Activated T-cell treated with anti-CD3 and anti-CD28 coated beads, Interleukin-2, amount 50 U/mL, for 4 hours (primary cell): ENCODE measurements at regions not wholly inside any gene's neighbourhood (a gene's known extent, or its start where the extent isn't known, plus 50 kb on each side); places are given as distances from the start of the nearest gene placed in this dataset.

Experiments
- ATAC-seq, 2 donors: fragments of 200-7000 bp; cut with Tn5 transposase; one replicate each; pipeline ENCODE4 v1.10.0; 2021
- DNase-seq: peaks from one replicate; pipeline ENCODE4 v3.0.0-alpha.2; 2020
- H3K27me3 Mint-ChIP-seq: one replicate; pipeline ENCODE4 v1.8.0; 2021; ENCODE audit warnings: low read depth, mixed read lengths
- H3K36me3 Mint-ChIP-seq: one replicate; pipeline ENCODE4 v1.8.0; 2022; ENCODE audit warnings: mixed read lengths; ENCODE audit not compliant: insufficient read depth
- H3K4me1 Mint-ChIP-seq: one replicate; pipeline ENCODE4 v1.8.0; 2021; ENCODE audit warnings: low read depth, mixed read lengths
- H3K4me3 Mint-ChIP-seq: one replicate; pipeline ENCODE4 v1.8.0; 2021; ENCODE audit warnings: mild to moderate bottlenecking, moderate library complexity, mixed read lengths
- H3K9me3 Mint-ChIP-seq: one replicate; pipeline ENCODE4 v1.8.0; 2021; ENCODE audit warnings: mixed read lengths

- no peaks in the 10 kb centered on the region for H3K4me1 Mint-ChIP-seq
- ATAC-seq (no peak), DNase-seq (no peak)
- no peaks in the 10 kb centered on the region for H3K36me3 Mint-ChIP-seq
- no peak overlapping the region for H3K4me3 Mint-ChIP-seq
- no peaks in the 10 kb centered on the region for H3K27me3 Mint-ChIP-seq
- no peaks in the 10 kb centered on the region for H3K9me3 Mint-ChIP-seq
These were observed 57.6 kb downstream of the TENT5A start for GRCh38 chr6:81694855-81695254.

DNA sequence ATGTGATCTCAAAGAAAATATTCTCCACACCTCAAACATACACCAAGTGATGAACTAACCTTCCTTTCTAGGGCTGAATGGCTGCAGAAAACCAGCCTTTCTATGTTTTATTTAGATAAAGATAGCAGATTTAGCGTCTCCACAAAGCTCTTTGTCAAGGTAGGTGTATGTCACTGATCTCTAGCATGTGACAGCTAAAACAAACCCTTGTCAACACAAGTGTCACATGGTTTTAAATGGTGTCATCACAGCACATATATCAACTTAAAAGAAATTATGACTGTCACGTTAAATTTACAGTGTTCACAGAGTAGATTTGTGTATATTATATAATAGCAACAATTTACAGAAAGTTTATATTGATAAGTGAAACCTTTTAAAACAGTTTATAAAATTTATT, 58.3 kb downstream of the TENT5A start:
- no peak overlapping the region for H3K4me3 Mint-ChIP-seq
- DNase-seq: no peak
- no peaks in the 10 kb centered on the region for H3K36me3 Mint-ChIP-seq
- no peaks in the 10 kb centered on the region for H3K27me3 Mint-ChIP-seq
- no peak for ATAC-seq
- no peaks in the 10 kb centered on the region for H3K9me3 Mint-ChIP-seq
- no peaks in the 10 kb centered on the region for H3K4me1 Mint-ChIP-seq

GRCh38 chr6:81693266-81693665, 59.2 kb downstream of the TENT5A start:
- Mint-ChIP-seq H3K9me3 (no peaks in the 10 kb centered on the region), H3K4me3 (no peak overlapping the region), H3K36me3 (no peaks in the 10 kb centered on the region), H3K4me1 (no peaks in the 10 kb centered on the region), H3K27me3 (no peaks in the 10 kb centered on the region)
- no peak for ATAC-seq
- DNase-seq: no peak

DNA sequence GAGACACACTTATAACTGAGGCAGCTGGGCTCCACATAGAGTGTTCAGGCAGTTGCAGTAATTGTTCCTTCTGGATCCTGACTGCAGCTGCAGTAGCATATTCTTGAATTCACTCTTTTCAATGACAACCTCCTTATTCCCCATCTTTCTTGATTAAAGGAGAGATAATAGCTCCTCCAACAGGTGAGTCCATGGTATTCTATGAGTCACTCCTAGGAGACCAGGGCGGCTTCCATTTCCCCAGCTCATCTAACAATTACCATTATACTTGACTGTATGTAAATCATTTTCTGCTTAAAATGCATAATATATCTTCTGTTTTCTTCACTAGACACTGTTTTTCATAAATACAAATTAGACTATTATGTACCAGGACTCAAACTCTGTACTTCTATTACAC, 62.4 kb downstream of the TENT5A start:
- ATAC-seq: no peak
- no peaks in the 10 kb centered on the region for H3K36me3 Mint-ChIP-seq
- H3K4me3 Mint-ChIP-seq: no peak overlapping the region
- DNase-seq: no peak
- no peaks in the 10 kb centered on the region for H3K27me3 Mint-ChIP-seq
- no peaks in the 10 kb centered on the region for H3K4me1 Mint-ChIP-seq
- H3K9me3 Mint-ChIP-seq: no peaks in the 10 kb centered on the region

- no peak for DNase-seq
- ATAC-seq: no peak
- H3K36me3 Mint-ChIP-seq: no peaks in the 10 kb centered on the region
- H3K4me1 Mint-ChIP-seq: no peaks in the 10 kb centered on the region
- H3K4me3 Mint-ChIP-seq: no peak overlapping the region
- no peaks in the 10 kb centered on the region for H3K27me3 Mint-ChIP-seq
- H3K9me3 Mint-ChIP-seq: no peaks in the 10 kb centered on the region
These were observed 62.9 kb downstream of the TENT5A start for GRCh38 chr6:81689580-81689979.

- Mint-ChIP-seq H3K27me3 (no peaks in the 10 kb centered on the region), H3K36me3 (no peaks in the 10 kb centered on the region), H3K9me3 (no peaks in the 10 kb centered on the region), H3K4me3 (no peak overlapping the region), H3K4me1 (no peaks in the 10 kb centered on the region)
- ATAC-seq: no peak
- DNase-seq: no peak
These were observed 68.6 kb downstream of the TENT5A start for GRCh38 chr6:81683912-81684311.

DNA sequence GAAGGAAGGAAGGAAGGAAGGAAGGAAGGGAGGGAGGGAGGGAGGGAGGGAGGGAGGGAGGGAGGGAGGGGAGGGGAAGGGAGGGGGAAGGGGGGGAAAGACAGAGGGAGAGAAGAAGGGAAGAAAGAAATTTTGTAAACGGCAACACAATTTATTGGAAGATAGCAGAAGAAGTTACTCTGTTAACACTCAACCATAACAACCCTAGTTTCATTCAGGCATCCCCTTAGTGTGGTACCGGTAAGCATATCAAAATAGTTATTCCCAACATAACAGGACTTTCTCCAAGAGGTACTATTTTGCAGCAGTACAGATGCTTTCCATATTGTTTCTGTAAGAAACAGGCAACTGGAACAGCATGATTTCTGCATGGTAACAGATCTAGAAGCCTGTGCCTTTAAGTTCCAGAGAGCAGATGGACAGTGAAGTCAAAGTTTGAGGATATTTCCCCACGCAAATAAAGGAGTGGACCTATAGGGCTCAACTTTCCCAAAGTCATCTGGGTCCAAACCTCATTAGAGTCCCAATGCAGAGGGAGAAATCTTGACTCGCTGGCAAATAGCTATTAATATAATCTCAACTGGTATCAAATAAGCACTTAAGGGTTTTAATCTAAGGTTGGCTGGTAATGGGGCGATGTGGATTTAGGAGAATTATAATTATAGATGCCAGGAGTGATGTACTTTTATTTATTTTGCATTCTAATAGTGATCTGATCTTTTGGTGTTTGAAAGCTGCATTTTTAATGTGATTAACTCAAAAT, 69.4 kb downstream of the TENT5A start:
- Mint-ChIP-seq H3K4me3 (no peak overlapping the region), H3K4me1 (no peaks in the 10 kb centered on the region), H3K27me3 (no peaks in the 10 kb centered on the region), H3K9me3 (no peaks in the 10 kb centered on the region), H3K36me3 (no peaks in the 10 kb centered on the region)
- DNase-seq (no peak), ATAC-seq (no peak)

DNA sequence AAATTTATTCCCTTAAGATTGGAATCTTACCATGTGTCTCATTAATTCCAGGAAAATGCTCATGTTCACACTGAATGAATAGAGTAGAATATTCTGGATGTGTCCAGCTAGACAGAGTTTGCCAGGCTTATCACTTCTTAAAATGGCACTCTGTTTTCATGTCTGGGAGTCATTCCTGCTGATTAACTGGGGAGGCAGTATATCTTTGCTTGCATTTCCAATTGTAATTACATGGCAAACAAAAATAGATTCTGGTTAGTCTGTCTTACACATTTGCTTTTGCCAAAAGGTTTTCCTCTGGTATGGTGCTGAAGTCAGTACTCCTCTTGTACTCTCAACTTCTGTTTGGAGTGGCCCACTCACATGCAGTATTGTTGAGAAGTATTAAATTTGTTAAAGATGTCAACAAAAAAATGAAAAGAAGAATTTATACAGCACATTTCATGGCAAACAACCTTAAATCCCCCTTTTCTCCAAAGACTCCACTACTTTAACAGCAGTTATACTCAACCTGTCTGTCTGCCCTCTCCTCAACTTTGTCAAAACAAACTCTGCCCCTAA, 70.2 kb downstream of the TENT5A start:
- Mint-ChIP-seq H3K36me3 (no peaks in the 10 kb centered on the region), H3K4me3 (no peak overlapping the region), H3K27me3 (no peaks in the 10 kb centered on the region), H3K9me3 (no peaks in the 10 kb centered on the region), H3K4me1 (no peaks in the 10 kb centered on the region)
- DNase-seq (no peak), ATAC-seq (no peak)

DNA sequence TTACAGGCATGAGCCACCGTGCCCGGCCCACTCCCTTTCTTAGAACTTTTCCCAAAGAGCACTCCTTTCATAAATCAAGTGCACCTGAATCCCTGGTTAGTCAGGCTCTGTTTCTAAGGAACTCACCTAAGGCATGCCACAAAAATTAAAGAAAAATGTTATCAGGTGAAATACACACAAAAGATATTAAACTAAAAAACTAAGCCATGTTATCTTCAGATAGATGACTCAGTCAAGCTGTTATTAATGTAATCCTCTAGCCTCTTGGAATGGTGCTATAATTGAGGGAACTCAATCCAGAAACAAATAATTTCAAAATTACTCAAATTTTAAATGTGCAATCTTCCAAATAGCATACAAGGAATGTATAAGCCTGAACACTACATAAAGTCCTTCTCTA, 83.0 kb downstream of the TENT5A start:
- Mint-ChIP-seq H3K9me3 (peaks cover 6% of the 10 kb centered on the region), H3K4me1 (no peaks in the 10 kb centered on the region), H3K27me3 (no peaks in the 10 kb centered on the region), H3K4me3 (no peak overlapping the region), H3K36me3 (no peaks in the 10 kb centered on the region)
- ATAC-seq (no peak), DNase-seq (no peak)

DNA sequence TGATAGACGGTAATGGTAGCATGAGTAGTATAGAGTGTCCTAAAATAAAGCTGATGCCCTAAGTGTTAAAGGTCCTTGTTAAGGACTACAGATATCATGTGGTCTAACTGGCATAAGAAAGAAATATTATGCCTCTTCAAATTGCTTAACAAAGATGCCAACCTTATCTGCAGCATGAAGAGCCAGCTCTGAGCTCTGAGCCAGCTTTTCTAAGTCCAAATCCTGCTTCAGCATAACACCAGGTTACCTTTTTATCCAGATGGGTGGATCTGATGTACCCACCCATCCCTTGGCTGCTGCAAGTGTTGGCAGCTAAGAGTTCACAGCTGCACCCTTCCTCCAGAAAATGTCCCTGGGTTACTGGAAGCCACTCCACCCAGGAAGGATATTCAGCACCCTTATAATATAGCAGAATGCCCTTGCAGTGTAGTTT, 83.8 kb downstream of the TENT5A start:
- ATAC-seq (no peak), DNase-seq (no peak)
- Mint-ChIP-seq H3K27me3 (no peaks in the 10 kb centered on the region), H3K36me3 (no peaks in the 10 kb centered on the region), H3K9me3 (peaks cover 4% of the 10 kb centered on the region), H3K4me3 (no peak overlapping the region), H3K4me1 (no peaks in the 10 kb centered on the region)

DNA sequence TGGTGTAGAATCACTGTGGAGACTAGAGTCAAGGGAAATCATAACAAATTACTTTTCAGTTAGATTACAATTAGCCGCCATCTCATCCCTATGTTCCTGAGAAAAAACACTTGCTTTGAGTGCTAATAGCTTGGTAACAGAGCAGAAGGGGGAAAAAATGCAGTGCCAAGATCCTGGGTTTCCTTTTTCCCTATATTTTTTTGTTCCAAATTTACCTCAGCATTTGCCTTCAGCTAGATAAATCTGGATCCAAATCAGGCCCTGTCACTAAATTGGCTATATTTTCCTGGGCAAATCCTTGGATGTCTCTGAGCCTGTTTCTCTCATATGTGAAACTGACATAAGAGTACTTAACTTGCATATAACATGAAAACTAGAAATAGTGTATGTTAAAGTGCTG, 86.0 kb downstream of the TENT5A start:
- no peaks in the 10 kb centered on the region for H3K4me1 Mint-ChIP-seq
- H3K9me3 Mint-ChIP-seq: peaks cover 4% of the 10 kb centered on the region
- no peaks in the 10 kb centered on the region for H3K27me3 Mint-ChIP-seq
- ATAC-seq: no peak
- H3K36me3 Mint-ChIP-seq: no peaks in the 10 kb centered on the region
- DNase-seq: no peak
- no peak overlapping the region for H3K4me3 Mint-ChIP-seq

GRCh38 chr6:81656231-81656630, 96.2 kb downstream of the TENT5A start:
- ATAC-seq (no peak), DNase-seq (no peak)
- H3K4me1 Mint-ChIP-seq: no peaks in the 10 kb centered on the region
- no peaks in the 10 kb centered on the region for H3K27me3 Mint-ChIP-seq
- peaks cover 1% of the 10 kb centered on the region for H3K36me3 Mint-ChIP-seq
- H3K9me3 Mint-ChIP-seq: no peaks in the 10 kb centered on the region
- H3K4me3 Mint-ChIP-seq: no peak overlapping the region

DNA sequence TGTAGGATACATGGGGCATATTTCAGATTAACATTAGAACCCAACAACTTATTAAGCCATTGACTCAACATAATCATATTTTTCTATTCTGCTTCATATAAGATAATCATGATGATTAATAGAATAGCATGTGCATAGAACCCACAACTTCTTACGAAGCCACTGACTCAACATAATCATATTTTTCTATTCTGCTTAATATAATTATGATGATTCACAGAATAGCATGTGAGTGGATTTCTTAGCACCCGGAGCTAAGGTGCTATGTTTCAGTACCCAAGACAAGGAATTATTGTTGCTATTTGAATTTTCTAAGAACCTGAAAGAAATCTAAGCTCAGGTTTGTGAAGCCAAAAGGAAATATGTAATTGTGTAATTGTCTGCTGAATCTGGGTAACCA, 96.8 kb downstream of the TENT5A start:
- no peaks in the 10 kb centered on the region for H3K4me1 Mint-ChIP-seq
- H3K4me3 Mint-ChIP-seq: no peak overlapping the region
- no peaks in the 10 kb centered on the region for H3K27me3 Mint-ChIP-seq
- ATAC-seq (no peak), DNase-seq (no peak)
- peaks cover 1% of the 10 kb centered on the region for H3K36me3 Mint-ChIP-seq
- no peaks in the 10 kb centered on the region for H3K9me3 Mint-ChIP-seq

GRCh38 chr6:81648502-81648901, 104.0 kb downstream of the TENT5A start:
- Mint-ChIP-seq H3K4me1 (no peaks in the 10 kb centered on the region), H3K27me3 (no peaks in the 10 kb centered on the region), H3K36me3 (peaks cover 1% of the 10 kb centered on the region), H3K9me3 (peaks cover 5% of the 10 kb centered on the region), H3K4me3 (no peak overlapping the region)
- ATAC-seq: no peak
- DNase-seq: no peak

- Mint-ChIP-seq H3K4me3 (no peak overlapping the region), H3K36me3 (no peaks in the 10 kb centered on the region), H3K27me3 (peaks cover 3% of the 10 kb centered on the region), H3K9me3 (peaks cover 19% of the 10 kb centered on the region), H3K4me1 (no peaks in the 10 kb centered on the region)
- ATAC-seq (no peak), DNase-seq (no peak)
These were observed 109.3 kb downstream of the TENT5A start for GRCh38 chr6:81643156-81643555.
